ENCODE measurements at regions not wholly inside any gene's neighbourhood (a gene's known extent, or its start where the extent isn't known, plus 50 kb on each side); places are given as distances from the start of the nearest gene placed in this dataset.
A peak's percentile ranks its signal among the peaks of the same experiment; 100 is the strongest.
"Not testable (repeated sequence)": the region's sequence is repeated elsewhere in the genome, so short reads cannot be mapped to it uniquely, and the experiment has no call there.

DNA sequence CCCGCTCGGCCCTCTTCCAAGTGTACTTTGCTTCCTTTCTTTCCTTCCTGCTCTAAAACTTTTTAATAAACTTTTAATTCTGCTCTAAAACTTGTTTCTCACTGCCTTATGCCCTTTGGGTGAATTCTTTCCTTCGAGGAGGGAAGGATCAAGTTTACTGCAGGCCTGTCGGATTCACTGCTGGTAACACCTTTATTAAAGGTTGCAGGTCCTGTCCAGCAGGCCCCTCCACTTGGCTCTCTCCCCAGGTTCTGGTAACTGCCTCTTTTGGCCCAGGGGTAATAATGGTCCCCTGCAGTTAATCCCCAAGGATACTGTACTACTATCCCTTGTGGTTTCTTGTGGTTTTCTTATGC, 152.7 kb upstream of the EEA1 start:
- no peak for DNase-seq

- DNase-seq: no peak
Measured at GRCh38 chr12:93085383-93086287, 156.5 kb upstream of the EEA1 start.

- DNase-seq: no peak
Measured at GRCh38 chr12:93086288-93086727, 157.2 kb upstream of the EEA1 start.

DNA sequence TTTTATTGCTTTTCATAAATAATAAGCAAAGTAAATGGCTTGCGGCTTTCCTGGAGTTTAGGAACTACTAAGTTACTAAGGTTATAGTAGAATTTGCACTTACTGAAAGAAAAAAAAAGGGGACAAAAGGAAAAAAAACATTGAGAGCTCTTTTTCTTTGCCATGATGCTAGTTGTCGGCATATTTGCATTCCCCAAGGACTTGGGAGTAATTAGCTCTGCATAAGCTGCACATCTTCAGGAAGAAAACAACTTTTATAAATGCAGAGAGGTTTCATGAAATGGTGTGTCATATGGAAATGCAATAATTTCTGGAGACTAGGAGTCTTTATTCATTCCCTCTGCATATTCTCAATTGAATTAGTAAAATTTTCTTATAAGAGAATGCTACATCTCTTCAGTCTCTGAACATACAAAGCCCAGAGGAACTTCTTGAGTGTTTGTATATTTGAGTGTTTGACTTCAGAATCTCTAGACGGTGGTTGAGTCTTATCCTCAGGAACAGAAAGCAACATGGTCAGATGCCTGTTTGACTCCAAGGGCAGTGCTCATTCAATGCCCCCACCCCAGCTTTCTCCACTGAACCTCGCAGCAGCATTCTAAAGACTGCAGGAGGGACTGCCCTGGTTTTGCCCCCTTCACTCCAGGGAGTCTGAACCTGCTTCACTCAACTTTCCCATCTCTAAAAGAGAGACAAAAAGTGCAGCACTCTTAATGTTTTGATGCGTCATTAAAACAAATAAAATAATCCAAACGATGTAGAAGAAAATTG, 158.9 kb upstream of the EEA1 start:
- no peak for DNase-seq

- DNase-seq: no peak
Measured at GRCh38 chr12:93089805-93090569, 160.9 kb upstream of the EEA1 start.

GRCh38 chr12:93090731-93091172, 161.7 kb upstream of the EEA1 start:
- no peak for DNase-seq

DNA sequence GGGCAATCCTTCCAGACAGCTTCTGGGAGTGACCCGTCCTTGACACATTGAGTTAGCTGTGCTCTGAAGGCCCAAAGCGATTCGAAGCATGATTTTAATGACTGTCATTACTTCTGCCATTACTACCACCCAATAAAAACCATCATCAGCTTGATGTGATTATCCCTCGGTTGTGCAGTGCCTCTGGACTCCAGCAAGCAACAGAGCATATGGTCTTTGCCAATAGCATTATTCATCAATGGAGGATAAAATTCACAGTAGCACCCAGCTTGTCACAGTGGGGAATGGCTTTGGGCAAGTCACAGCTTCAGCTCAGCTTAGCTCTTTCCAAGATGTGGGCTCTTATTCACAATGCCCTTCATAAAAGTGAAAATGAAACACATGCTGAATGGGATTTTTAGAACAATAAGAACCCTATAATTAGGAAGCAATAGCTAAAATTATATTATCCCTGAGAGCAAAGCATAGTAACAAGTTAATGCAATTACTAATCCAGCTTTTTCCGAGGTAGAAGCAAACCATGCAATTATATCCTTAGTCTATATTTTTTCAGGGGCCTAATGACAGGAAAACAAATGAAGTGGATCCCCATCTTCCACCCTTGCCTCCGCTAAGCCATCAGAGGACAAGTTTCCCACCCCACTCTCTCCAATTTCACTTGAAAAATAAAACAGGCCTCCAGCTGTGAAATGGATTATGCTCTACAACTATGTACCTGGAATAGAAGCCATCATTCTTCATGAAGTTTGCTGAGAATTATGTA, 163.0 kb upstream of the EEA1 start:
- DNase-seq: no peak

GRCh38 chr12:93092649-93092945, 163.5 kb upstream of the EEA1 start:
- DNase-seq: no peak

GRCh38 chr12:93093243-93093642, 164.1 kb upstream of the EEA1 start:
- no peak for DNase-seq

DNA sequence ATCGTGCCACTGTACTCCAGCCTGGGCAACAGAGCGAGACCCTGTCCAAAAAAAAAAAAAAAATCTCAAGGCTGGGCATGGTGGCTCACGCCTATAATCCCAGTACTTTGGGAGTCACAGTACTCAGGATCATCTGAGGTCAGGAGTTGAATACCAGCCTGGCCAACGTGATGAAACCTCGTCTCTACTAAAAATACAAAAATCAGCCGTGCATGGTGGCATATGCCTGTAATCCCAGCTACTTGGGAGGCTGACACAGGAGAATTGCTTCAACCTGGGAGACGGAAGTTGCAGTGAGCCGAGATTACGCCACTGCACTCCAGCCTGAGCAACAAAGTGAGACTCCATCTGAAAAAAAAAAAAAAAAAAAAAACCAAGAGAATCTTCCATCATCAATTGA, 165.1 kb upstream of the EEA1 start:
- DNase-seq: not testable (repeated sequence)

DNA sequence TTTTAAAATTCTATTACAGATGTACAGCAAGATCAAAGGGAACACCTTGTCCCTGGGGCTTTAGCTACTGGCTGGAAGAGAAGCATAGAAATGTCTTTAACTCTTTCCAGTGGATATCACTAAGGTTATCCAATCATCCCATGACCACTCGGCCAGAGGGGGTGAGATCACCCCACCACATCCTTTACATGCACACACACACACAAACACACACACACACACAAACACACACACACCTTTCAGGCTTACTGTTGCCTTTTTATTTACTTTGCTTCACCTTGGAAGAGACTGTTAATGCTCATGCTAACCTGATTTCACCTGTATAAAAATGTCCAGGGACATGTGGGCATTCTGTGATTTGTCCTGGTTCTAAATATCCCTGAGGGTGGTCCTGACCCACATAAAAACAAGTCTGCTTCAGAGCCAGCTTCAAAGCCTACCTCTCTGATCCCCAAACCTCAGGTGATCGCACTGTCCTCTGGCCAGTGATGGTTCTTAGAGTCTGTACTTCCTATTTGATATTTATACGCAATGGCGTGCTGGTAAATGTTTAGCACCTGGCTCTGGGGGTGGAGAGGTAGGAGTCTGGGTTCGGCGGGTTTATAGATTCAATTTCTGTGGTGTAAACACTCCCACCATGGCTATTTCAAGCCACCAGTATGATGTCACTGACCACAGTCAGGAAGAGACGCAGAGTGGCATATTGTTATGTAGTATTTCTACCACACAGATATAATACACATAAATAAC, 166.1 kb upstream of the EEA1 start:
- no peak for DNase-seq

DNA sequence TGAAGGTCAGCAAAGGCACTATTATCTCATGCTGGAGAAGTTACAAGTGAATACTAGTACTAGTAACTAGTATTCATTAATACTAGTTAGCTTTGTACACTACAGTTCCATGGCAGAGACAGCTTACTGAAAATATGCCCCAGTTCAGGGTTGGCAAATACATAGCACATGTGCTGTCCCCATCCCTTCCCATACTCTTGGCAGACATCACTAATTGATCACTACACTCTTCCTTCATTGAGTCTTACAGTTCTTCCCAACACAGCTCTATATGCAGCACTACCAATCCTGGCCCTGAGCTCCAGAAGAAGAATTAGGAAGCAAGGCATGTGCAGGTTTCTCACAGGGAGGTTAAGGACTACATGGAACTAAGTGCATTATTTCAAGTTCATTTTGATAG, 168.3 kb upstream of the EEA1 start:
- no peak for DNase-seq

DNA sequence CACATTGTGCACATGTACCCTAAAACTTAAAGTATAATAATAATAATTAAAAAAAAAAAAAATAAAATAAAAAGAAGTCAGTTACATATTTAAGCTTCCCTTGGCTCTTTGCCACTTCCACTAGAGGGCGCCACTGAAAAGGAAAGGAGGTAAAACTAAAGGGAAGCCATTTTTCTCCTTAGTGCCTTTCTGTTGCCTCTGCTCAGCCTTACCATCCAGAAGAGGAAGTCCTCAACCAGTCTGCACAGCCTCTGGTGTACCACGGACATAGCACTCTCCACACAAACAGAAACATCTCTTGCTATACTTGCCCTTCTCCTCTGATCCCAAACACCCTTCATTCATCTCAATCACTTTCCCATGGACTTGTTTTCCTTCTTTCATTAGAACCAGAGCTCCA, 169.0 kb upstream of the EEA1 start:
- peak; percentile 23 for DNase-seq

DNA sequence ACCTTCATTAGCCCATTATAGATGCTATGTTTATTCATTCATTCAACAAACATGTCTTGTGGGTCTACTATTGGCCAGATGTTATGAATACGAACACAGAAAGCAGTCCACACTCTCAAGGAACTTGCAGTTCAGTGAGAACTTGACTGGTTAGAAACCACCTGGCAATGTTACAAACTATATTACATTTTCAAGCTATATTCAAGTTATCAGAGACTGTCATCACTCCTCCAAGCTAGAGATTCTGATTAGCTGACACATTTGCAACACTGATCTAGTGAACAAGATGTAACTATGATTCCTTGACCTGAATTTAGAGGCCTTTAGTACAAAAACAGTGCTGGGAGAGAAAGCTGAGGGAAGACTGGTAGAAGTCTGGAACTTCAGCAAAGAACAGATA, 170.7 kb upstream of the EEA1 start:
- no peak for DNase-seq

GRCh38 chr12:93100610-93101009, 171.5 kb upstream of the EEA1 start:
- no peak for DNase-seq

DNA sequence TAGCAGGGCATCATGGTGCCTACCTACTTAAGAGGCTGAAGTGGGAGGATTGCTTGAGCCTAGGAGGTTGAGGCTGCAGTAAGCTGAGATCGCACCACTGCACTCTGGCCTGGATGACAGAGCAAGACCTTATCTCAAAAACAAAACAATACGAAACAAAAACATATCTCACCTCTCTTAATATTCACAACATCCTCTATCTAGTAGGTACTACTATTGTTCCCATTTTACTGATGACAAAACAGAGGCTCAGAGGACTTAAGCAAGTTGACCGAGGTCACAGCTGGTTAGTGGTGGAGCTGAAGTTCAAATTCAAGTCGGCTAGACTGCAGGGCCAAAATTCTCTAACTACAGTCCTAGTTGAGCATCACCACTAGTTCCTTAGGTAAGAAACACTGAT, 172.3 kb upstream of the EEA1 start:
- DNase-seq: no peak

- no peak for DNase-seq
Measured at GRCh38 chr12:93102312-93102711, 173.2 kb upstream of the EEA1 start.

- no peak for DNase-seq
Measured at GRCh38 chr12:93102744-93103143, 173.6 kb upstream of the EEA1 start.

DNA sequence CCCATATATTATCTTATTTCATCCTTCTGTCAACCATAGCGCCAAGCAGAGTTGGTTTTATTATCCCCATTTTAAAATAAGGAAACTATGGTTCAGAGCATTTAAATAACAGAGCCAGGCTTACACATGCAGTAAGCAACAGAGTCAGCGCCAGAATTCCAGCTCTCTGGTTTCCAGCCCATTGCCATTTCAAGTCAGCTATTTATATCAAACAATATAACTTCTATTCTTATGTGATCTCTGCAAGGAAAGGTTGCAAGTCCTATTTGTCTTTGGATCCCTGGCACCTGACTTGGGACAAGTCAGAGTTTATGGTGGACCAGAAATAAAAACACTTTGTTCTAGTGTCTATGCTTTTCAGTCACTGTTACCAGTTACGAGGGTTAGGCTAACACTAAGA, 174.1 kb upstream of the EEA1 start:
- DNase-seq: no peak

GRCh38 chr12:93104535-93104934, 175.4 kb upstream of the EEA1 start:
- no peak for DNase-seq

DNA sequence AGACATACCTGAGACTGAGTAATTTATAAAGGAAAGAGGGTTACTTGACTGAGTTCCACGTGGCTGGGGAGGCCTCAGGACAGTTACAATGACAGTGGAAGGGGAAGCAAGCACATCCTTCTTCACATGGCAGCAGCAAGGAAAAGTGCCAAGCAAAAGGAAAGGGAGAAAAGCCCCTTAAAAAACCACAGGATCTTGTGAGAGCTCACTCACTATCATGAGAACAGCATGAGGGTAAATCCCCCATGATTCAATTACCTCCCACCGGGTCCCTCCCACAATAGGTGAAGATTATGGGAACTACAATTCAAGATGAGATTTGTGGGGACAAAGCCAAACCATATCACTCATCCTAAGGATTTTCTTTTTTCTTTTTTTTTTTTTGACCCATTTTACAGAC, 177.8 kb upstream of the EEA1 start:
- DNase-seq: no peak

Data from activated effector memory CD4-positive, alpha-beta T cell treated with Interleukin-2 at 50 U/mL for 16 hours (primary cell).